SU-DHL-6 (cell line): ENCODE measurements at regions not wholly inside any gene's neighbourhood (a gene's known extent, or its start where the extent isn't known, plus 50 kb on each side); places are given as distances from the start of the nearest gene placed in this dataset.

Source experiments
- H2AFZ ChIP-seq: fragments of 200-600 bp; sonication (generic); 2 replicates; pipeline ENCODE4 v1.6.1; 2014; ENCODE audit warnings: low read depth, mild to moderate bottlenecking, moderate library complexity, mixed read lengths, antibody characterized with exemption, low read length; ENCODE audit not compliant: severe bottlenecking
- H3F3A ChIP-seq: fragments of 200-600 bp; shearing (Covaris generic); 2 replicates; pipeline ENCODE4 v1.6.0; 2016; ENCODE audit warnings: antibody characterized with exemption, mild to moderate bottlenecking; ENCODE audit not compliant: insufficient read depth
- H3K27ac ChIP-seq: fragments of 200-600 bp; sonication (generic); 2 replicates; pipeline ENCODE4 v1.5.1; 2016; ENCODE audit warnings: low read depth, mild to moderate bottlenecking, low read length, moderate library complexity, mixed read lengths
- H3K27me3 ChIP-seq: fragments of 200-600 bp; sonication (generic), shearing (Covaris generic); 2 replicates; pipeline ENCODE4 v1.6.0; 2014; ENCODE audit warnings: mild to moderate bottlenecking, low read length
- H3K36me3 ChIP-seq: fragments of 200-600 bp; sonication (generic); 2 replicates; pipeline ENCODE4 v1.6.1; 2014; ENCODE audit warnings: mild to moderate bottlenecking, low read length, mixed read lengths
- H3K4me2 ChIP-seq: fragments of 300-600, 200-600 bp; shearing (Covaris generic), sonication (generic); 2 replicates; pipeline ENCODE4 v1.6.0; 2014; ENCODE audit warnings: low read length, low read depth, mild to moderate bottlenecking; ENCODE audit not compliant: poor library complexity, severe bottlenecking
- H3K4me3 ChIP-seq: fragments of 200-600 bp; sonication (generic); 2 replicates; pipeline ENCODE4 v1.5.1; 2014; ENCODE audit warnings: antibody characterized with exemption, low read length, mild to moderate bottlenecking, mixed read lengths; ENCODE audit not compliant: insufficient read depth, poor library complexity, severe bottlenecking
- H3K79me2 ChIP-seq: fragments of 200-600 bp; sonication (generic); 2 replicates; pipeline ENCODE4 v1.6.1; 2014; ENCODE audit warnings: mild to moderate bottlenecking, low read length, moderate library complexity; ENCODE audit not compliant: insufficient read depth
- H3K9ac ChIP-seq: fragments of 200-600 bp; sonication (generic); 2 replicates; pipeline ENCODE4 v1.7.0; 2014; ENCODE audit warnings: mild to moderate bottlenecking, low read length
- H3K9me2 ChIP-seq: fragments of 200-600 bp; sonication (generic); replicated peaks from 2 replicates; pipeline ENCODE4 v1.6.1; 2014; ENCODE audit warnings: low read length; ENCODE audit not compliant: insufficient read depth
- H3K9me3 ChIP-seq: fragments of 200-600 bp; sonication (generic); 2 replicates; pipeline ENCODE4 v1.6.1; 2014; ENCODE audit warnings: low read length, mixed read lengths; ENCODE audit not compliant: insufficient read depth
- H4K20me1 ChIP-seq: fragments of 200-600 bp; sonication (generic); 2 replicates; pipeline ENCODE4 v1.6.1; 2014; ENCODE audit warnings: low read depth, mild to moderate bottlenecking, antibody characterized with exemption, low read length, moderate library complexity, mixed read lengths
- EZH2phosphoT487 ChIP-seq: fragments of 200-600 bp; sonication (generic), shearing (Covaris generic); conservative IDR thresholded peaks from 2 replicates; pipeline ENCODE4 v1.6.1; 2018; ENCODE audit warnings: mild to moderate bottlenecking, antibody characterized with exemption, low read length, moderate library complexity, mixed read lengths
- TF ChIP-seq, protein P1 (sequence below): fragments of 200-600 bp; sonication (generic); IDR thresholded peaks from one replicate; pipeline ENCODE4 v1.5.1; 2017; ENCODE audit warnings: antibody characterized with exemption, mild to moderate bottlenecking, low read length, moderate library complexity; ENCODE audit not compliant: insufficient read depth, poor library complexity, severe bottlenecking

- Histone ChIP-seq H2AFZ (no peak overlapping the region), H3K4me3 (no peak overlapping the region), H3K27ac (no peak overlapping the region), H4K20me1 (no peaks in the 10 kb centered on the region), H3K9me3 (no peaks in the 10 kb centered on the region), H3K4me2 (no peak overlapping the region), H3K36me3 (no peaks in the 10 kb centered on the region), H3K27me3 (no peaks in the 10 kb centered on the region), H3K79me2 (no peaks in the 10 kb centered on the region), H3K9me2 (no peaks in the 10 kb centered on the region), H3K9ac (no peak overlapping the region), H3F3A (no peaks in the 10 kb centered on the region)
- TF ChIP-seq, protein P1, sequence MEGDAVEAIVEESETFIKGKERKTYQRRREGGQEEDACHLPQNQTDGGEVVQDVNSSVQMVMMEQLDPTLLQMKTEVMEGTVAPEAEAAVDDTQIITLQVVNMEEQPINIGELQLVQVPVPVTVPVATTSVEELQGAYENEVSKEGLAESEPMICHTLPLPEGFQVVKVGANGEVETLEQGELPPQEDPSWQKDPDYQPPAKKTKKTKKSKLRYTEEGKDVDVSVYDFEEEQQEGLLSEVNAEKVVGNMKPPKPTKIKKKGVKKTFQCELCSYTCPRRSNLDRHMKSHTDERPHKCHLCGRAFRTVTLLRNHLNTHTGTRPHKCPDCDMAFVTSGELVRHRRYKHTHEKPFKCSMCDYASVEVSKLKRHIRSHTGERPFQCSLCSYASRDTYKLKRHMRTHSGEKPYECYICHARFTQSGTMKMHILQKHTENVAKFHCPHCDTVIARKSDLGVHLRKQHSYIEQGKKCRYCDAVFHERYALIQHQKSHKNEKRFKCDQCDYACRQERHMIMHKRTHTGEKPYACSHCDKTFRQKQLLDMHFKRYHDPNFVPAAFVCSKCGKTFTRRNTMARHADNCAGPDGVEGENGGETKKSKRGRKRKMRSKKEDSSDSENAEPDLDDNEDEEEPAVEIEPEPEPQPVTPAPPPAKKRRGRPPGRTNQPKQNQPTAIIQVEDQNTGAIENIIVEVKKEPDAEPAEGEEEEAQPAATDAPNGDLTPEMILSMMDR = no peak
- TF ChIP-seq EZH2phosphoT487 = no peak
Observed at GRCh38 chr9:107832871-107833270, 343.3 kb upstream of the KLF4 start.

DNA sequence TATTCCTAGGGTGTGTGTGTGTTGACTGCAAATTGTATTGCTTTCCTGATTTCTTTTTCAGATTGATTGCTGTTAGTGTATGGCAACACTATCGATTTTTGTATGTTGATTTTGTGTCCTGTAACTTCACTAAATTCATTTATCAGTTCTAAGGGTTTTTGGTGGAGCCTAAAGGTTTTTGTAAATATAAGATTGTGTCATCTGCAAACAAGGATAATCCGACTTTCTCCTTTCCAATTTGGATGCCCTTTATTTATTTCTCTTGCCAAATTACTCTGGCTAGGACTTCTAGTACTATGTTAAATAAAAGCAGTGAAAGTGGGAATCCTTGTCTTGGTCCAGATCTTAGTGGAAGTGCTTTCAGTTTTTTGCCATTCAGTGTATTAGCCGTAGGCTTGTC is 340.9 kb upstream of the KLF4 start:
- no peak overlapping the region for H3K4me2 ChIP-seq
- H3K9me2 ChIP-seq = no peaks in the 10 kb centered on the region
- no peak overlapping the region for H3K4me3 ChIP-seq
- H3K27me3 ChIP-seq = no peaks in the 10 kb centered on the region
- H3K79me2 ChIP-seq = no peaks in the 10 kb centered on the region
- no peaks in the 10 kb centered on the region for H4K20me1 ChIP-seq
- H3K27ac ChIP-seq = no peak overlapping the region
- no peaks in the 10 kb centered on the region for H3F3A ChIP-seq
- H3K36me3 ChIP-seq = no peaks in the 10 kb centered on the region
- no peak overlapping the region for H3K9ac ChIP-seq
- H2AFZ ChIP-seq = no peak overlapping the region
- no peak for TF ChIP-seq EZH2phosphoT487
- TF ChIP-seq, protein P1 = no peak
- H3K9me3 ChIP-seq = no peaks in the 10 kb centered on the region

DNA sequence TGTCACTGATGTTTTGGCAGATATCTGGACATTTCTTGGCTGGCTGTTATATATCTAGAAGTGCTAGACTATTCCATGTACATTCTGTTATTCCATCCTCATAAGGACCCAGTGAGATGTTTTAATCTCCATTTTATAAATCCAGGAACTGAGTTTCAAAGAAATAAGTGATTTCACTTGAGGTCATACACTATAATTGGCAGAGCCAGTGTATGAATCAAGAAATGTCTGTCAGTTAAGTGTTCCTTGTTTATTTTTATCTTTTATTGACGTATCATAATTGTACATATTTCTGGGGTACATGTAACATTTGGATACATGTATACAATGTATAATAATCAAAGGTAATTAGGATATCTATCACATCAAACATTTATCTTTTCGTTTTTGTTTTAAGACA is 338.3 kb upstream of the KLF4 start:
- no peaks in the 10 kb centered on the region for H3K36me3 ChIP-seq
- TF ChIP-seq, protein P1 = no peak
- no peak for TF ChIP-seq EZH2phosphoT487

More for the DNA sequence above, 338.3 kb upstream of the KLF4 start:
- Histone ChIP-seq H3K9me3 (no peaks in the 10 kb centered on the region), H3K4me3 (no peak overlapping the region), H3K9ac (no peak overlapping the region), H3K27ac (no peak overlapping the region), H3K9me2 (no peaks in the 10 kb centered on the region), H3K27me3 (no peaks in the 10 kb centered on the region), H3F3A (no peaks in the 10 kb centered on the region), H4K20me1 (no peaks in the 10 kb centered on the region), H3K4me2 (no peak overlapping the region), H3K79me2 (no peaks in the 10 kb centered on the region), H2AFZ (no peak overlapping the region)
